ENCODE measurements at regions not wholly inside any gene's neighbourhood (a gene's known extent, or its start where the extent isn't known, plus 50 kb on each side); places are given as distances from the start of the nearest gene placed in this dataset.
"Not testable (repeated sequence)": the region's sequence is repeated elsewhere in the genome, so short reads cannot be mapped to it uniquely, and the experiment has no call there.

- no peaks in the 10 kb centered on the region for H3K36me3 ChIP-seq
- no peak for TF ChIP-seq POLR2AphosphoS5 (IDR thresholded peaks at IDR 0.05)
- no peak for TF ChIP-seq CTCF (IDR thresholded peaks at IDR 0.05)
- no peak for TF ChIP-seq POLR2A (IDR thresholded peaks at IDR 0.05)
- H3K9me3 ChIP-seq = no peaks in the 10 kb centered on the region
- no peak overlapping the region for H3K27ac ChIP-seq
- no peak for DNase-seq (ENCODE audit: low spot score)
- WGBS = 52% methylated on average over 3 of the region's 3 CpGs
- intact Hi-C loops (cut with DNase I) = no loop called here
- H3K4me1 ChIP-seq (replicated peaks) = no peaks in the 10 kb centered on the region
- H3K4me3 ChIP-seq = no peak overlapping the region
- H3K27me3 ChIP-seq (replicated peaks; ENCODE audit: insufficient read depth) = no peaks in the 10 kb centered on the region
Observed at GRCh38 chr6:155828989-155829388, 373.4 kb upstream of the NOX3 start.

- intact Hi-C loops (cut with DNase I) = no loop called here
- DNase-seq (ENCODE audit: low spot score) = no peak
Observed at GRCh38 chr6:155818698-155819097, 363.1 kb upstream of the NOX3 start.

GRCh38 chr6:155813548-155813947 is 357.9 kb upstream of the NOX3 start:
- H3K27me3 ChIP-seq (replicated peaks; ENCODE audit: insufficient read depth) = no peaks in the 10 kb centered on the region
- TF ChIP-seq CTCF (IDR thresholded peaks at IDR 0.05) (no peak), POLR2A (IDR thresholded peaks at IDR 0.05) (no peak), POLR2AphosphoS5 (IDR thresholded peaks at IDR 0.05) (no peak)
- H3K36me3 ChIP-seq = no peaks in the 10 kb centered on the region
- H3K4me3 ChIP-seq = no peak overlapping the region
- intact Hi-C loops (cut with DNase I) = no loop called here
- no peak overlapping the region for H3K27ac ChIP-seq
- H3K9me3 ChIP-seq = no peaks in the 10 kb centered on the region
- WGBS = 67% methylated on average over 5 of the region's 5 CpGs
- no peak for DNase-seq (ENCODE audit: low spot score)
- H3K4me1 ChIP-seq (replicated peaks) = no peaks in the 10 kb centered on the region

More at GRCh38 chr6:155818698-155819097, 363.1 kb upstream of the NOX3 start:
- Histone ChIP-seq H3K36me3 (no peaks in the 10 kb centered on the region), H3K27me3 (replicated peaks; ENCODE audit: insufficient read depth) (no peaks in the 10 kb centered on the region), H3K27ac (no peak overlapping the region), H3K4me1 (replicated peaks) (no peaks in the 10 kb centered on the region), H3K4me3 (no peak overlapping the region), H3K9me3 (no peaks in the 10 kb centered on the region)
- 91% methylated on average over 7 of the region's 7 CpGs for WGBS
- no peak for TF ChIP-seq POLR2AphosphoS5 (IDR thresholded peaks at IDR 0.05)
- no peak for TF ChIP-seq POLR2A (IDR thresholded peaks at IDR 0.05)
- no peak for TF ChIP-seq CTCF (IDR thresholded peaks at IDR 0.05)

- H3K36me3 ChIP-seq = no peaks in the 10 kb centered on the region
- 84% methylated on average over 6 of the region's 6 CpGs for WGBS
- intact Hi-C loops (cut with DNase I) = no loop called here
- no peak overlapping the region for H3K4me3 ChIP-seq
- no peaks in the 10 kb centered on the region for H3K9me3 ChIP-seq
- no peaks in the 10 kb centered on the region for H3K27me3 ChIP-seq (replicated peaks; ENCODE audit: insufficient read depth)
- DNase-seq (ENCODE audit: low spot score) = no peak
- TF ChIP-seq CTCF (IDR thresholded peaks at IDR 0.05) = no peak
- no peaks in the 10 kb centered on the region for H3K4me1 ChIP-seq (replicated peaks)
- H3K27ac ChIP-seq = no peak overlapping the region
Observed at GRCh38 chr6:155807243-155807642, 351.6 kb upstream of the NOX3 start.

- Histone ChIP-seq H3K4me1 (replicated peaks) (no peaks in the 10 kb centered on the region), H3K36me3 (no peaks in the 10 kb centered on the region), H3K27ac (no peak overlapping the region), H3K27me3 (replicated peaks; ENCODE audit: insufficient read depth) (no peaks in the 10 kb centered on the region), H3K4me3 (no peak overlapping the region), H3K9me3 (no peaks in the 10 kb centered on the region)
- TF ChIP-seq POLR2A (IDR thresholded peaks at IDR 0.05) (no peak), POLR2AphosphoS5 (IDR thresholded peaks at IDR 0.05) (no peak), CTCF (IDR thresholded peaks at IDR 0.05) (no peak)
- WGBS = 89% methylated on average over 1 of the region's 1 CpG
- no peak for DNase-seq (ENCODE audit: low spot score)
- intact Hi-C loops (cut with DNase I) = no loop called here
Observed at GRCh38 chr6:155801046-155801445, 345.4 kb upstream of the NOX3 start.

GRCh38 chr6:155798876-155799275 is 343.2 kb upstream of the NOX3 start:
- intact Hi-C loops (cut with DNase I); H3K27me3 ChIP-seq (replicated peaks; ENCODE audit: insufficient read depth); H3K4me1 ChIP-seq (replicated peaks); DNase-seq (ENCODE audit: low spot score); H3K9me3 ChIP-seq; H3K4me3 ChIP-seq; H3K27ac ChIP-seq; H3K36me3 ChIP-seq: not testable (repeated sequence)
- 98% methylated on average over 3 of the region's 3 CpGs for WGBS

Data from prostate gland (tissue), 2 donors.